ENCODE measurements at regions not wholly inside any gene's neighbourhood (a gene's known extent, or its start where the extent isn't known, plus 50 kb on each side); places are given as distances from the start of the nearest gene placed in this dataset.

DNA sequence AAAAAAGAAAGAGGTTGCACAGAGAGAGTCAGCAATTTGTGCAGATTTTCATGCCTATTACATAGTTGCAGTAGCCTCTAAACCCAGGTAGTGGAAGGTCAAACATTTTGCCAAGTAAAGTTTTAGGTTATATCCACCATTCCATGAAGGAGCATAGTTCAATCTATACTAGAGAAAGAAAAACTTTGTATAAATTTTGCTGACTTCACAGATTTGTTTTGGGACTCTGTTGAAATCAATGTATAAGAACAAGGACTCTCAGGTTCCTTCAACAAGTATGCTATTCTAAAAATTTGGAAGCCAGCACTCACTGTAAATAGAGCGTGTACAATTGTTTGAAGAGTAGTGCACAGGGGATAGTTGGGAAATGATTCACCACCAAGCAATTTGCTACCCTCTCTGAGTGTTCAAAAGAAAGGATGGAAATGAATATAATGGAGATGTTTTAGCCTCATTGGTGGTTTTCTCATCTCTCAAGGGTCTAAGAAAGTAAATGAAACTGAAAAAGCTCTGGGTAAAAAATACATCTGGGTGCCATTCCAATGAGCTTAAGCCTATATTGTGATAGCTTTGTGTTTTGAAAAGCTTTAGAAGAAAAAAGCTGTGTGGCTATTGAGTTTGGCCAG, 508.4 kb upstream of the LUZP2 start:
- no peak overlapping the region for H3K27ac ChIP-seq (ENCODE audit: low read length)
- H3K9ac ChIP-seq (ENCODE audit: low read length) = no peak overlapping the region
- no peaks in the 10 kb centered on the region for H4K20me1 ChIP-seq (ENCODE audit: insufficient read depth, low read length)
- no peak overlapping the region for H2AFZ ChIP-seq (ENCODE audit: low read length)
- peak; percentile 51 for DNase-seq
- no peaks in the 10 kb centered on the region for H3F3A ChIP-seq (ENCODE audit: insufficient read depth, low read length)
- no peaks in the 10 kb centered on the region for H3K9me3 ChIP-seq (replicated peaks; ENCODE audit: insufficient read depth, low read length)
- TF ChIP-seq, protein P1, sequence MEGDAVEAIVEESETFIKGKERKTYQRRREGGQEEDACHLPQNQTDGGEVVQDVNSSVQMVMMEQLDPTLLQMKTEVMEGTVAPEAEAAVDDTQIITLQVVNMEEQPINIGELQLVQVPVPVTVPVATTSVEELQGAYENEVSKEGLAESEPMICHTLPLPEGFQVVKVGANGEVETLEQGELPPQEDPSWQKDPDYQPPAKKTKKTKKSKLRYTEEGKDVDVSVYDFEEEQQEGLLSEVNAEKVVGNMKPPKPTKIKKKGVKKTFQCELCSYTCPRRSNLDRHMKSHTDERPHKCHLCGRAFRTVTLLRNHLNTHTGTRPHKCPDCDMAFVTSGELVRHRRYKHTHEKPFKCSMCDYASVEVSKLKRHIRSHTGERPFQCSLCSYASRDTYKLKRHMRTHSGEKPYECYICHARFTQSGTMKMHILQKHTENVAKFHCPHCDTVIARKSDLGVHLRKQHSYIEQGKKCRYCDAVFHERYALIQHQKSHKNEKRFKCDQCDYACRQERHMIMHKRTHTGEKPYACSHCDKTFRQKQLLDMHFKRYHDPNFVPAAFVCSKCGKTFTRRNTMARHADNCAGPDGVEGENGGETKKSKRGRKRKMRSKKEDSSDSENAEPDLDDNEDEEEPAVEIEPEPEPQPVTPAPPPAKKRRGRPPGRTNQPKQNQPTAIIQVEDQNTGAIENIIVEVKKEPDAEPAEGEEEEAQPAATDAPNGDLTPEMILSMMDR (IDR thresholded peaks at IDR 0.05; ENCODE audit: low read length) = no peak
- no peak for TF ChIP-seq EZH2 (optimal IDR thresholded peaks at IDR 0.05; ENCODE audit: low read depth, low read length)
- TF ChIP-seq EZH2phosphoT487 (IDR thresholded peaks at IDR 0.05; ENCODE audit: low read length) = no peak
- H3K27me3 ChIP-seq (replicated peaks; ENCODE audit: insufficient read depth, low read length) = no peaks in the 10 kb centered on the region
- H3K4me3 ChIP-seq (ENCODE audit: low read length) = no peak overlapping the region
- no peaks in the 10 kb centered on the region for H3K9me2 ChIP-seq (replicated peaks; ENCODE audit: insufficient read depth, low read length)
- H3K79me2 ChIP-seq (ENCODE audit: low read length) = no peaks in the 10 kb centered on the region
- no peak overlapping the region for H3K4me2 ChIP-seq (ENCODE audit: low read depth, low read length)
- H3K36me3 ChIP-seq (replicated peaks; ENCODE audit: insufficient read depth, low read length) = no peaks in the 10 kb centered on the region
- H3K4me1 ChIP-seq (ENCODE audit: low read length) = no peaks in the 10 kb centered on the region

DNA sequence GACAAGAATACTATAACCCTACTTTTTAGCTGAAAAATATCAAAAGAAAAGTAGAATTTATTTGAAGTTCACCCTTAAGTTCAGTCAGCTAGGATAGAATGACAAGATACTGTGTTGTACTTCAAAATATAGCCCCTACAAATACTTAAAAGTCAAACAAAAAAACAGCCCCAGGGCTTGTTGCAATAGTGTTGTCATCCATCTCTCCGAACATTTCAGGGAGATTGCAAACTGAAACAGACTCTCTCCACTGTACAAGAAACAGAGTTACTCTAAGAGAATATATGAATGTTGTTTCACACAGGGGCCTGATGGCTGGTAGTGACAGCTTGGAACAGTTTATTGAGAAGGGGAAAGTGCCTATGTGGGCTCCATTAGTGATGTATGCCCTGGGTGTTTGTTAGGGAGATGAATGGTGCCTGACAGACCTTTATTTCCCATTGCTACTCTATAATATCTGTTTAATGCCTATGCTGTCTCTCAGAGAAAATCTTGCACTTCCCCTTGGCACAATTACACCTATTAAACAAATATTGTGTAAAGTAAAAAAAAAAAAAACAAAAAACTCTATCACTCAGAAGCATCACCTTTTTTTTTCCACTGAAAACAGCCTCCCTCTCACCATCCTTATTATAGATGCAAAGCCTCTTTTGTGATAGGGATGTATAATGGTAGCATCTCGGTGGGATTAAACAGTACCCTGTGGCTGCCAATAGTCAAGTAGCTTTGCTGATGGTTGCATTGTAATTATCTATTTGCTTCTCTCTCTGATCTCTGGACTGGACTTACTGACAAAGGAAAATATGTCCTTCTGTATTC, 506.3 kb upstream of the LUZP2 start:
- no peak for TF ChIP-seq EZH2phosphoT487 (IDR thresholded peaks at IDR 0.05; ENCODE audit: low read length)
- TF ChIP-seq, protein P1 (IDR thresholded peaks at IDR 0.05; ENCODE audit: low read length) = no peak
- Histone ChIP-seq H3K4me2 (ENCODE audit: low read depth, low read length) (no peak overlapping the region), H3K79me2 (ENCODE audit: low read length) (no peaks in the 10 kb centered on the region), H3K4me3 (ENCODE audit: low read length) (no peak overlapping the region), H3K9me3 (replicated peaks; ENCODE audit: insufficient read depth, low read length) (no peaks in the 10 kb centered on the region), H3F3A (ENCODE audit: insufficient read depth, low read length) (no peaks in the 10 kb centered on the region), H3K36me3 (replicated peaks; ENCODE audit: insufficient read depth, low read length) (no peaks in the 10 kb centered on the region), H3K27ac (ENCODE audit: low read length) (no peak overlapping the region), H4K20me1 (ENCODE audit: insufficient read depth, low read length) (no peaks in the 10 kb centered on the region), H3K4me1 (ENCODE audit: low read length) (no peaks in the 10 kb centered on the region), H3K27me3 (replicated peaks; ENCODE audit: insufficient read depth, low read length) (no peaks in the 10 kb centered on the region), H3K9me2 (replicated peaks; ENCODE audit: insufficient read depth, low read length) (no peaks in the 10 kb centered on the region), H2AFZ (ENCODE audit: low read length) (no peak overlapping the region), H3K9ac (ENCODE audit: low read length) (no peak overlapping the region)
- DNase-seq = no peak

DNA sequence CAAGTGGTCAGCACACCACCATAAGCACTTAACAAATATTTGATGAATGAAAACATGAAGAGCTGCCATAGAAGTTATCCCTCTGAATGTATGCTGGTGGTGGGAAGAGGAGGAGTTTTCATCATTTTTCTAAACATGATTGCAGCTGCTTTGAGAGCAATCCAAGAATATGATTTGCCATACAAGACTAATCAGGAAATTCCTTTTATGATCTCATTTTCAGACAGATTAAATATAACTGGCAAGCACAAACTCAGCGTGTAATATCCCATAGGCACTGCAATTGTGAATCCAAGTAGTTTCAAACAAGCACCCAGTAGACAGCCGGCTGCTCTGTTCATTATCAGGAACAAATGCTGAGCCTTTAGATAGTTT, 505.7 kb upstream of the LUZP2 start:
- H3K9me2 ChIP-seq (replicated peaks; ENCODE audit: insufficient read depth, low read length) = no peaks in the 10 kb centered on the region
- no peak overlapping the region for H3K27ac ChIP-seq (ENCODE audit: low read length)
- no peaks in the 10 kb centered on the region for H3K79me2 ChIP-seq (ENCODE audit: low read length)
- DNase-seq = no peak
- no peaks in the 10 kb centered on the region for H4K20me1 ChIP-seq (ENCODE audit: insufficient read depth, low read length)
- H2AFZ ChIP-seq (ENCODE audit: low read length) = no peak overlapping the region
- H3K4me3 ChIP-seq (ENCODE audit: low read length) = no peak overlapping the region
- no peaks in the 10 kb centered on the region for H3F3A ChIP-seq (ENCODE audit: insufficient read depth, low read length)
- H3K9ac ChIP-seq (ENCODE audit: low read length) = no peak overlapping the region
- H3K27me3 ChIP-seq (replicated peaks; ENCODE audit: insufficient read depth, low read length) = no peaks in the 10 kb centered on the region
- TF ChIP-seq EZH2phosphoT487 (IDR thresholded peaks at IDR 0.05; ENCODE audit: low read length) (no peak), EZH2 (optimal IDR thresholded peaks at IDR 0.05; ENCODE audit: low read depth, low read length) (no peak)
- TF ChIP-seq, protein P1 (IDR thresholded peaks at IDR 0.05; ENCODE audit: low read length) = no peak
- no peaks in the 10 kb centered on the region for H3K9me3 ChIP-seq (replicated peaks; ENCODE audit: insufficient read depth, low read length)
- H3K4me1 ChIP-seq (ENCODE audit: low read length) = no peaks in the 10 kb centered on the region
- no peak overlapping the region for H3K4me2 ChIP-seq (ENCODE audit: low read depth, low read length)
- no peaks in the 10 kb centered on the region for H3K36me3 ChIP-seq (replicated peaks; ENCODE audit: insufficient read depth, low read length)

Data from MM.1S (cell line).